HL-60 (cell line): ENCODE measurements at regions not wholly inside any gene's neighbourhood (a gene's known extent, or its start where the extent isn't known, plus 50 kb on each side); places are given as distances from the start of the nearest gene placed in this dataset.

Experiments used
- CTCF ChIP-seq: IDR thresholded peaks from one replicate; pipeline ENCODE4 v1.5.1; 2011; ENCODE audit warnings: low read length, control low read depth, inconsistent platforms; ENCODE audit not compliant: insufficient read depth
- POLR2AphosphoS5 ChIP-seq: IDR thresholded peaks from 2 replicates; pipeline ENCODE4 v1.6.1; 2012; ENCODE audit warnings: low read depth

- TF ChIP-seq POLR2AphosphoS5 (no peak), CTCF (no peak)
These were observed 272.6 kb downstream of the GPM6A start for GRCh38 chr4:175539498-175539897.
